Eye (tissue), 1 donor: ENCODE measurements at regions not wholly inside any gene's neighbourhood (a gene's known extent, or its start where the extent isn't known, plus 50 kb on each side); places are given as distances from the start of the nearest gene placed in this dataset.

ENCODE experiments used
- DNase-seq: peaks from one replicate; pipeline ENCODE4 v3.0.0-alpha.2; 2015

DNA sequence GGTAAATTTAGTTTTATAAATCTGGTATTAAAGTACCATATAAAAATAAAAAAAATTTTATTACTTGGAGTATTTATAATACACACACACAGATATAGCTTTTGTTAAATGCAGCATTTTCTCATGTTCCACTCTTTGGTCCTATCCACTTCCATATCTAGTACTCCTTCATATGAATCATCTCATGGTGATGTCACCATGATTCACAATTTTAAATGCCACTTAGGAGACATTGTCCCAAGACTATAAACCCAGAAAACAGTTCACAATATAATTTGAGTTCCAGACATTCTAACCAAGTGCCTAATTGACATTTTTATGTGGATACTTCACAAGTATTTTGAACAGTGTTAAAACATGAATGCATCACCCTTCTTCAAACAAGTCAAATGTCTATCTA is 1398.3 kb downstream of the DSC3 start:
- no peak for DNase-seq

DNA sequence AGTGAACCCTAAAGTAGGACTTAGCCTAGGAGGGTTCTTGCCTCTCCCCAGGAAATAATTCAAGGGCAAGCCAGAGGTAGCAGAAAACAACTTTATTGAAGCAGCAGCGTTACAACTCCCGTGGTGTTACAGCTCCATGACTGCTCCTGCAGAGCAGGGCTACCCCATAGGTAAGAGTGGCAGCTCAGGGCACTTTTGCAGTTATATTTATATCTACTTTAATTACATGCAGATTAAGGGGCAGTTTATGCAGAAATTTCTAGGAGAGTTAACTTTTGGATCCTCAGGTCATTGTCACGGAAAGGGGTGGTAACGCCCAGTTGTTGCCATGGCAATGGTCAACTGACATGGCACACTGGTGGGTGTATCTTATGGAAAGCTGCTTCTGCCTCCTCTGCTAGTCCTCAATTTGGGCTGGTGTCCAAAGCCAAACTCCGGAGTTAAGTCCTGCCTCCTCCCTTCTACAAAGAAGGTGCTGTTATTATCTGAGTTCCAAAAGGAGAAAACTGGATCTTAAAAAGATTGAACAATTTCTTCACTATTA is 1413.0 kb downstream of the DSC3 start:
- no peak for DNase-seq

DNA sequence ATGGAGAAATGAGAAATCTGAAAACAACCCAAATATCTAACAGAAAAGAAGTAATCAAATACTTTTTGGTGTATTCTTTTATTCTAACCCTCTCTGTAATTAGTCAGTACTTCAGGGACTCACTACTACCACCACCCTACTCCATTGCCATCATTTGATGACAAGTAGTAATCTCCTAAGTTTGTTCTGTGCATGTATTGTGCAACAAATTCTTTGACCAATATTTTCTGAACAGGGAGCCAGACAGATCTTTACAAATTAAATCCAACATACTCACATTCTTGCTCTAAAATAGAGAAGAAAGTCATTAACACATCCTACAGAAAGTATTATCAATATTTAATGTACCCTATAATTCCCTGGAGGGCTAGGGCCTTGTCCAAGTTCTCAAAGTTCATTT is 1416.4 kb downstream of the DSC3 start:
- no peak for DNase-seq

GRCh38 chr18:29616867-29617266 is 1425.7 kb downstream of the DSC3 start:
- no peak for DNase-seq

DNA sequence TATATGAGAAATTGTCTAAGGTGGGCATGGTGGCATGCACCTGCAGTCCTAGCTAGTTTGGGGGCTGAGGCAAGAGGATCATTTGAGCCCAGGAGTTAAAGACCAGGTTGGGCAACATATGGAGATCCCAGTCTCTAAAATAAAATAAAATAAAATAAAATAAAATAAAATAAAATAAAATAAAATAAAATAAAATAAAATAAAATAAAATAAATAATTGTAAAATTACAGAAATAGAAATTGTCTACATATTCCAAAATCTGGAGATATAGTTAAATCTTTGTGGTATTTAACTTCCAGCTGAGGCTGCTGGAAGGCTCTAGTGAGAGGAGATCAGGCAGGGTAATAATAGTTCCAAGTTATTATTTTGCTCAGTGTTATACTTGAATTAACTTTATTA is 1432.1 kb upstream of the CDH2 start:
- DNase-seq, result no peak

GRCh38 chr18:29605365-29605764 is 1428.4 kb upstream of the CDH2 start:
- no peak for DNase-seq

DNA sequence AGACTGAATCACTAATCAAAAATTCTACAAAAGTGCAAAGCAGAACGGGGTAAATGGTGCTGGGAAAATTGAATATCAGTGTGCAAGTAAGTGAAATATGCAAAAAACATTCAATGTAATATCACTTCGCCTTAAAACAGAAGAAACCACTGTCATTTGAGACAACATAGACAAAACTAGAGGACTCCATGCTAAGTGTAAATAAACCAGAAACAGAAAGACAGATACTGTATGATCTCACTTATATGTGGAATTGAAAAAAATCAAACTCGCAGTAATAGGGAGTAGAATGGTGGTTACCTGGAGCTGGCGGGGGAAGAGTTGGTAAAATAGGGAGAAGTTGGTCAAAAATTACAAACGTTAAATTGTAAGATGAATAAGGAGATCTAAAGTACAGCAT is 1420.0 kb upstream of the CDH2 start:
- peak; percentile 29 for DNase-seq

- DNase-seq, result peak; percentile 61
These were observed 1417.6 kb upstream of the CDH2 start for GRCh38 chr18:29594493-29594892.

DNA sequence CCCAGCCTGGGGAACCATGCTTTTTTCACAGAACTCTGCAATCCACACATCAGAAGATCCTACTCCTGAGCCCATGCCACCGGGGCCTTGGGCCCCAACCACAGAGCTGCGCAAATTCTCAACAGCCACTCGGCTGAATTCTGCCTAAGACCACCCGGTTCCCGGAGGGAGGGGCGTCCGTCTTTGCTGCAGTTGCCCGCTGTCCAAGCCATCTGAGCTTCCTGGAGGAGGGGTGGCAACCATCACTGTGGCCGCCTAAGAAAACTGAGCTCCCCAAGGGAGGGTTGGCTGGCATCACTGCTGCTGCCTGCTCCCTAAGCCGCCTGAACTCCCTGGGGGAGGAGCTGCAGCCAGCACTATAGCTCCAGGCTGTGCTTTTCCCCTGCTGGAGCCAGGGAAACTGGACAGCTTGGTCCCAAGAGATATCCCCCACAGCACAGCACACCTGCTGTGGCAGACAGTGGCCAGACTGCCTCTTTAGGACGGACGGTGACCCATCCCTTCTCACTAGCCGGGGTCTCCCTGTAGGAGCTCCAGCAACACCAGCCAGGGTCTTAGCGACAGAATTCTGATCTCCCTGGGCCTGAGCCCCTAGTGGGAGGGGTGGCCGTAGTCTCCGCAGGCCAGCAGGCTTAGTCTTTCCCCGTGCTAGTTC is 1411.6 kb upstream of the CDH2 start:
- no peak for DNase-seq

GRCh38 chr18:29586210-29586609 is 1409.3 kb upstream of the CDH2 start:
- no peak for DNase-seq

- DNase-seq, result no peak
These were observed 1383.3 kb upstream of the CDH2 start for GRCh38 chr18:29560270-29560669.

GRCh38 chr18:29556070-29556469 is 1379.1 kb upstream of the CDH2 start:
- DNase-seq, result no peak

GRCh38 chr18:29549759-29550158 is 1372.8 kb upstream of the CDH2 start:
- no peak for DNase-seq

DNA sequence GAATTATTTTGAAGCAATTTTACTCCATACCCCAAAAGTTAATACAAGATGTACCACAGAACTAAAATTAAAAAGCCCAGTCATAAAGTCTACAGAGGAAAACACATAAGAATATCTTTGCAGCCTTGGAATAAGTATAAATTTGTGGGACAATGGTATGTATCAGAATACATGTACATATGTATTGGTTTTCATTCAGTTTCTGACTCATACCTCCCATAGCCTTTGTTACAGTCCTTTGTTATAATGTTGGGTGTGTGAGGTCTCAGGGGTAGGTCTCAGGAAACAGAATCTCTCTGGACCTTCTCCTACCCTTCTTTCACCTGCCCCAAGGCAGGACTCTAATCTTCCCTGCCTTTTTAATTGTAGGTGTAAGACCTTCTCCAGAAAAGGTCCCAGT is 1370.7 kb upstream of the CDH2 start:
- DNase-seq, result no peak

DNA sequence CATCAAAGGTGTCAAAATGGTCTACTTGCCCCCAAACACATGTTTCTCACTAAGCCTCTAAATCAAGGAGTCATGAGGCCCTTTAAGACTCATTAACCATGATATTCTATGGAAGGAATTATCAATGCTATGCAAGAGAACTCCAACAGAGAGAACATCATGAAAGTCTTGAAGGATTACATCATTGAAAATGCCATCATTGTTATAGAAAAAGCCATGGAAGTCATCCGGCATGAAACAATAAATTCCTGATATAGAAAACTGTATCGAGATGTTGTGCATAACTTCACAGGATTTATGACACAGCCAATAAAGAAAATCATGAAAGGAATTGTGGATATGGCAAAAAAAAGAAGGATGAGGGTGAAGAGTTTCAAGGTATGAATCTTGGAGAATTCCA is 1363.6 kb upstream of the CDH2 start:
- no peak for DNase-seq

GRCh38 chr18:29531746-29532145 is 1354.8 kb upstream of the CDH2 start:
- DNase-seq, result no peak

GRCh38 chr18:29523371-29523770 is 1346.4 kb upstream of the CDH2 start:
- no peak for DNase-seq

DNA sequence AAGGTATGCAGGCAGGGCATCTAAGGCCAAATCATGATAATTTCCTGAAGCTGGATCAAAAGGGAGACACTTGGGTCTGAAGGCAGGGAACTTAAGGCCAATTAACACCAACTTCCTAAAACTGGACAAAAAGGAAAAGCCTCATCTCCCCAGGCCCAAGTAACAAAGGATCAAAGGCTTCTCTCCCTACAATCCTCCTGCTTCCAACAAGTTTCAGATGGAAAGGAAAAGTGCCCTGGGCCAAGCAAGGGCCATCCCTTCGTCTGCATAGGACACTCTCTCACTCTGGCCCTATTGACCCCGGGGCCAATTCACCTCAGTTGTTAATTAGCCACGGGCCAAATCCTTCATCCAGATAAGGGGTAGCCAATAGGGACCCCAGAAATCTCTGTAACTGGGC is 1335.8 kb upstream of the CDH2 start:
- no peak for DNase-seq

GRCh38 chr18:29512203-29512602 is 1335.3 kb upstream of the CDH2 start:
- DNase-seq, result peak; percentile 74

GRCh38 chr18:29501952-29502351 is 1325.0 kb upstream of the CDH2 start:
- DNase-seq, result no peak

DNA sequence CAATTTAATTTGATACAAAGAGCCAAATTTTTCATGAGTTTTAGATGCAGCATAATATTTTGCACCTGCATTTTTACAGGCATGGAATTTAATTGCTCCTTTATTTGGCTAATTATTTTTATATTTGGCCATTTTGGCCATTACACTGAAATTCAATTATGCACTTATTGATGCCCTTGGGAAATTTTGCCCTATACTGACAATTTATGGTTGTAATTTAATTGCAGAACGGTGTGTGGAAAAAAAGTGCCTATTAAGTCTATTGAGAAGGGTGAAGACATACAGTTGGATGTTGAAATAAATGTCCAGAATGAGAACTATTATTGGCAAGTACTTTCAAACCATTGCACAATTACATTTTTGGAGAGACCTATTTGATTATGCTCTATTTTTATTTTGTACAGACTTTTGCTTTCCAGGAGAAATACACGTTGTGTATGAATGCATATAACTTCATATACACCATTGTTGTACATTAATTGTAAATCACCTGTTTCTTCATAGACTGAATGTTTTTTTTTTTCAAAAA is 1319.3 kb upstream of the CDH2 start:
- no peak for DNase-seq

GRCh38 chr18:29494371-29494770 is 1317.4 kb upstream of the CDH2 start:
- DNase-seq, result no peak

DNA sequence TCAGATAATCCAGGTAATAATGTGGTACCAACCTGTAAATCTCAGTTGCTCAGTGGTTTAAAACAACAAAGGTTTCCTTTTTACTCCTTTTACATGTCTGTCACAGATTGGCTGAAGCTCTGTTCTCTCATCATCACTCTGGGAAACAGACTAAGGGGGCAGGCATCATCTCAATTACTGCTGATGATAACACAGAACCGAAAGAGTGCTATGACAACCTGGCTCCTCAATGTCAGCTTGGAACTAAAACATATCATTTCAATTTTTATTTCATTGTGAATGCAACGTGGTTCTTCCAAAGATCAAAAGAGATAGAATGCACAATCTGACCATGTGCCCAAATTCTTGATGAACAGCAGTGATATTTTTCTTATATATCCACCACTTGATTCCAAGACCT is 1315.0 kb upstream of the CDH2 start:
- no peak for DNase-seq

- DNase-seq, result no peak
These were observed 1311.7 kb upstream of the CDH2 start for GRCh38 chr18:29488617-29489016.

DNA sequence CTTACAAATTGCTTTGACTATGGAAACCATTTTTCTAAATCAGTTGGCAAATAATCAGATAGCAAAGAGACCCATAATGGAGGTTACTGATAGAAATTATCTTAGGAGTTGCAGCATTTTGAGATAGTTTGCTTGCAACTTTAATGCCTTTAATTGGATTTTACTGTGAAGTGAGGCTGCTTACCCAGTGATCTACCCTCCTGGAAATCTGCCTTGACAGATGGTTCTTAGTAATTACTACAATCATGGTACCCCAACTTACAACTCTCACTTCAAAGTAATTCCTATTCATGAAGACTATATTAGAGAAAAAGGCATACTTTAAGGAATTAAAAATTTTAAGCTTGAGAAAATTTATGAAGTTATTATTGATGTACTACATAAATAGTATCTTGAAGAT is 1288.6 kb upstream of the CDH2 start:
- peak; percentile 41 for DNase-seq
